Skeletal muscle satellite cell (primary cell): ENCODE measurements at regions not wholly inside any gene's neighbourhood (a gene's known extent, or its start where the extent isn't known, plus 50 kb on each side); places are given as distances from the start of the nearest gene placed in this dataset.
"Not testable (repeated sequence)": the region's sequence is repeated elsewhere in the genome, so short reads cannot be mapped to it uniquely, and the experiment has no call there.

Experiments
- H3K27me3 ChIP-seq: 2 replicates; pipeline ENCODE4 v1.7.0; 2013; ENCODE audit warnings: low read length; ENCODE audit not compliant: control insufficient read depth, insufficient read depth
- H3K36me3 ChIP-seq: 2 replicates; pipeline ENCODE4 v1.7.0; 2013; ENCODE audit warnings: mild to moderate bottlenecking, control low read depth, low read length; ENCODE audit not compliant: insufficient read depth
- H3K4me1 ChIP-seq: 2 replicates; pipeline ENCODE4 v1.7.0; 2013; ENCODE audit warnings: low read length; ENCODE audit not compliant: control insufficient read depth, insufficient read depth
- H3K4me2 ChIP-seq: 2 replicates; pipeline ENCODE4 v1.7.0; 2013; ENCODE audit warnings: mild to moderate bottlenecking, low read length
- H3K4me3 ChIP-seq: 2 replicates; pipeline ENCODE4 v1.7.0; 2013; ENCODE audit warnings: low read length
- H3K9ac ChIP-seq: 2 replicates; pipeline ENCODE4 v1.7.0; 2013; ENCODE audit warnings: mild to moderate bottlenecking, low read depth, low read length, moderate library complexity
- H3K9me3 ChIP-seq: replicated peaks from 2 replicates; pipeline ENCODE4 v1.7.0; 2013; ENCODE audit warnings: mild to moderate bottlenecking, control low read depth, low read length

- not testable (repeated sequence) for H3K36me3 ChIP-seq
These were observed 382.3 kb downstream of the PIK3C3 start for GRCh38 chr18:42337337-42337736.

GRCh38 chr18:42338683-42339082, 383.6 kb downstream of the PIK3C3 start:
- no peaks in the 10 kb centered on the region for H3K27me3 ChIP-seq
- no peak overlapping the region for H3K4me2 ChIP-seq
- no peak overlapping the region for H3K9ac ChIP-seq
- H3K36me3 ChIP-seq: no peaks in the 10 kb centered on the region
- H3K9me3 ChIP-seq: no peaks in the 10 kb centered on the region
- H3K4me3 ChIP-seq: no peak overlapping the region
- no peaks in the 10 kb centered on the region for H3K4me1 ChIP-seq

More at GRCh38 chr18:42337337-42337736, 382.3 kb downstream of the PIK3C3 start:
- H3K4me2 ChIP-seq, H3K9ac ChIP-seq, H3K4me3 ChIP-seq, H3K27me3 ChIP-seq, H3K4me1 ChIP-seq, H3K9me3 ChIP-seq: not testable (repeated sequence)

- H3K4me2 ChIP-seq: no peak overlapping the region
- H3K9me3 ChIP-seq: no peaks in the 10 kb centered on the region
- H3K9ac ChIP-seq: no peak overlapping the region
- H3K36me3 ChIP-seq: no peaks in the 10 kb centered on the region
- H3K4me3 ChIP-seq: no peak overlapping the region
- H3K27me3 ChIP-seq: no peaks in the 10 kb centered on the region
- H3K4me1 ChIP-seq: no peaks in the 10 kb centered on the region
These were observed 384.3 kb downstream of the PIK3C3 start for GRCh38 chr18:42339372-42339771.

GRCh38 chr18:42340423-42341009, 385.5 kb downstream of the PIK3C3 start:
- no peak overlapping the region for H3K4me2 ChIP-seq
- H3K27me3 ChIP-seq: no peaks in the 10 kb centered on the region
- H3K36me3 ChIP-seq: no peaks in the 10 kb centered on the region
- H3K4me3 ChIP-seq: no peak overlapping the region
- H3K9ac ChIP-seq: no peak overlapping the region
- H3K4me1 ChIP-seq: no peaks in the 10 kb centered on the region
- H3K9me3 ChIP-seq: no peaks in the 10 kb centered on the region

GRCh38 chr18:42341423-42341822, 386.4 kb downstream of the PIK3C3 start:
- H3K36me3 ChIP-seq: no peaks in the 10 kb centered on the region
- H3K27me3 ChIP-seq: no peaks in the 10 kb centered on the region
- H3K9ac ChIP-seq: no peak overlapping the region
- H3K9me3 ChIP-seq: no peaks in the 10 kb centered on the region
- H3K4me2 ChIP-seq: no peak overlapping the region
- no peaks in the 10 kb centered on the region for H3K4me1 ChIP-seq
- H3K4me3 ChIP-seq: no peak overlapping the region

GRCh38 chr18:42348722-42349121, 393.7 kb downstream of the PIK3C3 start:
- H3K4me3 ChIP-seq: no peak overlapping the region
- no peaks in the 10 kb centered on the region for H3K27me3 ChIP-seq
- no peaks in the 10 kb centered on the region for H3K9me3 ChIP-seq
- H3K36me3 ChIP-seq: no peaks in the 10 kb centered on the region
- no peaks in the 10 kb centered on the region for H3K4me1 ChIP-seq
- no peak overlapping the region for H3K9ac ChIP-seq
- H3K4me2 ChIP-seq: no peak overlapping the region

GRCh38 chr18:42351455-42351854, 396.4 kb downstream of the PIK3C3 start:
- Histone ChIP-seq H3K27me3 (no peaks in the 10 kb centered on the region), H3K4me3 (no peak overlapping the region), H3K4me1 (no peaks in the 10 kb centered on the region), H3K4me2 (no peak overlapping the region), H3K9me3 (no peaks in the 10 kb centered on the region), H3K36me3 (no peaks in the 10 kb centered on the region), H3K9ac (no peak overlapping the region)

GRCh38 chr18:42360716-42361115, 405.7 kb downstream of the PIK3C3 start:
- H3K36me3 ChIP-seq: no peaks in the 10 kb centered on the region
- no peaks in the 10 kb centered on the region for H3K4me1 ChIP-seq
- H3K27me3 ChIP-seq: no peaks in the 10 kb centered on the region
- H3K9me3 ChIP-seq: no peaks in the 10 kb centered on the region
- no peak overlapping the region for H3K4me2 ChIP-seq
- no peak overlapping the region for H3K9ac ChIP-seq
- H3K4me3 ChIP-seq: no peak overlapping the region

GRCh38 chr18:42363446-42364441, 408.7 kb downstream of the PIK3C3 start:
- Histone ChIP-seq H3K4me2 (no peak overlapping the region), H3K4me3 (no peak overlapping the region), H3K27me3 (no peaks in the 10 kb centered on the region), H3K9me3 (no peaks in the 10 kb centered on the region), H3K9ac (no peak overlapping the region), H3K4me1 (no peaks in the 10 kb centered on the region), H3K36me3 (no peaks in the 10 kb centered on the region)

GRCh38 chr18:42364766-42365165, 409.7 kb downstream of the PIK3C3 start:
- Histone ChIP-seq H3K36me3 (no peaks in the 10 kb centered on the region), H3K4me3 (no peak overlapping the region), H3K27me3 (no peaks in the 10 kb centered on the region), H3K9me3 (no peaks in the 10 kb centered on the region), H3K4me2 (no peak overlapping the region), H3K9ac (no peak overlapping the region), H3K4me1 (no peaks in the 10 kb centered on the region)

GRCh38 chr18:42365591-42365990, 410.6 kb downstream of the PIK3C3 start:
- H3K4me2 ChIP-seq: no peak overlapping the region

More at GRCh38 chr18:42365591-42365990, 410.6 kb downstream of the PIK3C3 start:
- Histone ChIP-seq H3K4me3 (no peak overlapping the region), H3K9ac (no peak overlapping the region), H3K9me3 (no peaks in the 10 kb centered on the region), H3K4me1 (no peaks in the 10 kb centered on the region), H3K27me3 (no peaks in the 10 kb centered on the region), H3K36me3 (no peaks in the 10 kb centered on the region)
